HEK293T (cell line): ENCODE measurements at regions not wholly inside any gene's neighbourhood (a gene's known extent, or its start where the extent isn't known, plus 50 kb on each side); places are given as distances from the start of the nearest gene placed in this dataset.

Source experiments
- CTCF ChIA-PET: fragments of 350-600 bp; formaldehyde crosslinking; extraction: SDS; loops from one replicate; lab custom pipeline; 2021; ENCODE audit warnings: antibody characterized with exemption, inconsistent platforms; lab: Yijun Ruan, JAX
- POLR2A ChIA-PET: fragments of 350-600 bp; formaldehyde crosslinking; extraction: SDS; loops from one replicate; lab custom pipeline; 2020; ENCODE audit warnings: antibody characterized with exemption, inconsistent platforms; lab: Yijun Ruan, JAX
- DNase-seq: peaks from one replicate; pipeline ENCODE4 v3.0.0; 2012; ENCODE audit warnings: mixed read lengths; ENCODE audit errors: extremely low spot score
- ARNT ChIP-seq: fragments of 450-650 bp; IDR thresholded peaks from 2 replicates; pipeline ENCODE4 v1.6.1; 2017; ENCODE audit warnings: mild to moderate bottlenecking
- BHLHE40 ChIP-seq: fragments of 450-650 bp; IDR thresholded peaks from 2 replicates; pipeline ENCODE4 v1.6.1; 2016; ENCODE audit warnings: mild to moderate bottlenecking, moderate library complexity, borderline replicate concordance
- CTBP1 ChIP-seq: fragments of 450-650 bp; IDR thresholded peaks from 2 replicates; pipeline ENCODE4 v1.6.1; 2016; ENCODE audit warnings: borderline replicate concordance
- ELF4 ChIP-seq: fragments of 450-650 bp; IDR thresholded peaks from 2 replicates; pipeline ENCODE4 v1.6.1; 2017; ENCODE audit warnings: antibody characterized with exemption
- FOXA1 ChIP-seq: fragments of 450-650 bp; IDR thresholded peaks from 2 replicates; pipeline ENCODE4 v1.6.1; 2016; ENCODE audit warnings: mild to moderate bottlenecking
- FOXK2 ChIP-seq: fragments of 450-650 bp; IDR thresholded peaks from 2 replicates; pipeline ENCODE4 v1.6.1; 2016; ENCODE audit warnings: mild to moderate bottlenecking
- FOXM1 ChIP-seq: fragments of 450-650 bp; IDR thresholded peaks from 2 replicates; pipeline ENCODE4 v1.6.1; 2017; ENCODE audit warnings: mild to moderate bottlenecking, borderline replicate concordance
- HDGF ChIP-seq: fragments of 450-650 bp; IDR thresholded peaks from 2 replicates; pipeline ENCODE4 v1.6.1; 2017; ENCODE audit warnings: antibody characterized with exemption, borderline replicate concordance
- L3MBTL2 ChIP-seq: fragments of 450-650 bp; conservative IDR thresholded peaks from 2 replicates; pipeline ENCODE4 v1.6.1; 2016; ENCODE audit warnings: mild to moderate bottlenecking
- LEF1 ChIP-seq: fragments of 450-650 bp; IDR thresholded peaks from 2 replicates; pipeline ENCODE4 v1.6.1; 2017; ENCODE audit warnings: mild to moderate bottlenecking, borderline replicate concordance
- NFRKB ChIP-seq: fragments of 450-650 bp; IDR thresholded peaks from 2 replicates; pipeline ENCODE4 v1.6.1; 2016; ENCODE audit warnings: mild to moderate bottlenecking, moderate library complexity
- SP1 ChIP-seq: fragments of 450-650 bp; IDR thresholded peaks from 2 replicates; pipeline ENCODE4 v1.6.1; 2017
- SUZ12 ChIP-seq: fragments of 450-650 bp; IDR thresholded peaks from 2 replicates; pipeline ENCODE4 v1.6.1; 2016; ENCODE audit warnings: mild to moderate bottlenecking
- TARDBP ChIP-seq: fragments of 450-650 bp; IDR thresholded peaks from 2 replicates; pipeline ENCODE4 v1.6.1; 2016
- ZNF384 ChIP-seq: fragments of 450-650 bp; IDR thresholded peaks from 2 replicates; pipeline ENCODE4 v1.6.1; 2016
- TF ChIP-seq, protein P1 (sequence below): fragments of 450-650 bp; IDR thresholded peaks from 2 replicates; pipeline ENCODE4 v1.6.1; 2016

DNA sequence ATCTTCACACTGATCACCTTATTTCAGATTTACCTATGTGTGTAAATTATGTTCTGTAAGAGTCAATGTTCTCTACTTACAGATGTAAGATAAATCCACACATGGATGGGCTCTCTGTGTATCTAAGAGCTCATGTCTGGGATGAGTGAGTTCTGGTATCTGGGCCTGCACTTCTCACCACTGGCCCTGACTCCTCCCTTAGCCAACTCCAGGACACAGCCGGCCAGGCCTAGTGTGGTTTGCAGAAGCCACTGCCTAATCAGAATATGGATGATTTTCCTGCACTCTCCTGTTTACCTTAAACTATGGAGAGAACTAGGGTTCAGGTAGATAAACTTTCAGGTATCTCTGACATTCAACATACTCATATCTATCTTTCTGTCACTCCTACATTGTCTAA, 1284.8 kb downstream of the TMEM121 start:
- DNase-seq, result no peak
- TF ChIP-seq CTBP1, result no peak
- no peak for TF ChIP-seq TARDBP
- TF ChIP-seq ZNF384, result no peak
- TF ChIP-seq FOXM1, result no peak
- no peak for TF ChIP-seq L3MBTL2
- TF ChIP-seq, protein P1, sequence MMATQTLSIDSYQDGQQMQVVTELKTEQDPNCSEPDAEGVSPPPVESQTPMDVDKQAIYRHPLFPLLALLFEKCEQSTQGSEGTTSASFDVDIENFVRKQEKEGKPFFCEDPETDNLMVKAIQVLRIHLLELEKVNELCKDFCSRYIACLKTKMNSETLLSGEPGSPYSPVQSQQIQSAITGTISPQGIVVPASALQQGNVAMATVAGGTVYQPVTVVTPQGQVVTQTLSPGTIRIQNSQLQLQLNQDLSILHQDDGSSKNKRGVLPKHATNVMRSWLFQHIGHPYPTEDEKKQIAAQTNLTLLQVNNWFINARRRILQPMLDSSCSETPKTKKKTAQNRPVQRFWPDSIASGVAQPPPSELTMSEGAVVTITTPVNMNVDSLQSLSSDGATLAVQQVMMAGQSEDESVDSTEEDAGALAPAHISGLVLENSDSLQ, result no peak
- TF ChIP-seq NFRKB, result no peak
- TF ChIP-seq HDGF, result no peak
- no peak for TF ChIP-seq LEF1
- ChIA-PET POLR2A (no interaction called here), CTCF (no interaction called here)

GRCh38 chr14:106812788-106813476, 1286.5 kb downstream of the TMEM121 start:
- TF ChIP-seq ZNF384, result no peak
- no peak for TF ChIP-seq SP1
- TF ChIP-seq L3MBTL2, result no peak
- no peak for TF ChIP-seq NFRKB
- TF ChIP-seq FOXK2, result no peak
- TF ChIP-seq BHLHE40, result no peak
- no peak for TF ChIP-seq CTBP1
- no peak for TF ChIP-seq LEF1
- no peak for TF ChIP-seq FOXM1
- TF ChIP-seq FOXA1, result no peak
- no peak for TF ChIP-seq SUZ12
- no peak for TF ChIP-seq ARNT
- no peak for TF ChIP-seq ELF4
- TF ChIP-seq, protein P1, result no peak
- TF ChIP-seq TARDBP, result no peak
- no peak for TF ChIP-seq HDGF
- CTCF ChIA-PET, result no interaction called here
- DNase-seq, result no peak
- POLR2A ChIA-PET, result no interaction called here

DNA sequence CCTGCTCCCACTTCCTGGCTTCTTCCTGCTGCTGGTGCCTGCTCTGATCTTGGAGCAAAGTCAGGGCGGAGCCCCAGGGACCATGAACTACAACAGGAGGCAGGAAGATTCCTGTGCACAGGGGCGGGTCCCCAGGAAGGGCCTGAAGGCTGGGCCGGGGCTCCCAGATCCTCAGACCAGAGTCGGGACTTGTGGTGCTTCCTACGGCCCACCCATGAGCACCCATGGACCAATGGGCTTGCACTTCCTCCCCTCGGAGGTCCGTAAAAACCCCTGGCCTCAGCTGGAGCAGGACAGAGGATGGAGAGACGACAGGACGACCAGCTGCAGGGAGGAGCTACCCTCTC, 1287.1 kb downstream of the TMEM121 start:
- no peak for DNase-seq
- ChIA-PET POLR2A (no interaction called here), CTCF (no interaction called here)
- no peak for TF ChIP-seq FOXA1
- TF ChIP-seq HDGF, result no peak
- TF ChIP-seq L3MBTL2, result no peak
- no peak for TF ChIP-seq CTBP1
- TF ChIP-seq, protein P1, result no peak
- no peak for TF ChIP-seq ZNF384
- no peak for TF ChIP-seq NFRKB
- TF ChIP-seq LEF1, result no peak
- TF ChIP-seq BHLHE40, result no peak
- TF ChIP-seq SUZ12, result no peak
- TF ChIP-seq FOXM1, result no peak
- TF ChIP-seq FOXK2, result no peak
- TF ChIP-seq TARDBP, result no peak
- no peak for TF ChIP-seq ARNT
- TF ChIP-seq SP1, result no peak
- no peak for TF ChIP-seq ELF4

DNA sequence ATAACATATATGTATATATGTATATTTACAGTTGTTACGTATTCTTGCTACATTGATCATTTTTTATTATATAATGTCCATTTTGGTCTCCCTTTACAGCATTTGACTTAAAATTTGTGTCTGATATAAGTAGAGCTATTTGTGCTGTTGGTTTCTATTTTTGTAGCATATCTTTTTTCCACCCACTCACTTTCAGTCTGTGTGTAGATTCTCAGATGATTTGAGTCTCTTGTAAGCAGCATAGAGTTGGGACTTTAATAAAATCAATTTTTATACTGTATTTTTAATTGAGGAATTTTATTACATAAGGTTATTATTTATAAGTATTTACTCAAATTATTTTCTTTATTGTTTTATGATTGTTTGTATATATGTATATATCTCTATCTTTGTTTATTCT, 1293.7 kb downstream of the TMEM121 start:
- ChIA-PET CTCF (no interaction called here), POLR2A (no interaction called here)
- TF ChIP-seq ARNT (no peak), FOXA1 (no peak), NFRKB (no peak), TARDBP (no peak), ZNF384 (no peak), FOXK2 (no peak), ELF4 (no peak), SUZ12 (no peak), SP1 (no peak)
- DNase-seq, result no peak

- CTCF ChIA-PET, result interaction anchor here (1.0 kb wide), 1 partner anchor 10 kb away, joined by 3 read pairs; no protein-coding TSS in a partner anchor
- POLR2A ChIA-PET, result no interaction called here
- no peak for DNase-seq
- TF ChIP-seq SP1 (no peak), ARNT (no peak), LEF1 (no peak), SUZ12 (no peak)
Measured at GRCh38 chr14:106821119-106821518, 1294.7 kb downstream of the TMEM121 start.

- CTCF ChIA-PET, result no interaction called here
- POLR2A ChIA-PET, result no interaction called here
- DNase-seq, result no peak
- no peak for TF ChIP-seq HDGF
Measured at GRCh38 chr14:106822905-106823304, 1296.5 kb downstream of the TMEM121 start.

- CTCF ChIA-PET, result no interaction called here
Measured at GRCh38 chr14:106823552-106823951, 1297.2 kb downstream of the TMEM121 start.

More at GRCh38 chr14:106823552-106823951, 1297.2 kb downstream of the TMEM121 start:
- TF ChIP-seq SP1 (no peak), NFRKB (no peak), LEF1 (no peak), ARNT (no peak), BHLHE40 (no peak), CTBP1 (no peak), L3MBTL2 (no peak), ELF4 (no peak), ZNF384 (no peak), SUZ12 (no peak), TARDBP (no peak), HDGF (no peak), FOXA1 (no peak), FOXM1 (no peak), FOXK2 (no peak)
- TF ChIP-seq, protein P1, result no peak
- no peak for DNase-seq
- POLR2A ChIA-PET, result no interaction called here
